ENCODE measurements at regions not wholly inside any gene's neighbourhood (a gene's known extent, or its start where the extent isn't known, plus 50 kb on each side); places are given as distances from the start of the nearest gene placed in this dataset.

DNA sequence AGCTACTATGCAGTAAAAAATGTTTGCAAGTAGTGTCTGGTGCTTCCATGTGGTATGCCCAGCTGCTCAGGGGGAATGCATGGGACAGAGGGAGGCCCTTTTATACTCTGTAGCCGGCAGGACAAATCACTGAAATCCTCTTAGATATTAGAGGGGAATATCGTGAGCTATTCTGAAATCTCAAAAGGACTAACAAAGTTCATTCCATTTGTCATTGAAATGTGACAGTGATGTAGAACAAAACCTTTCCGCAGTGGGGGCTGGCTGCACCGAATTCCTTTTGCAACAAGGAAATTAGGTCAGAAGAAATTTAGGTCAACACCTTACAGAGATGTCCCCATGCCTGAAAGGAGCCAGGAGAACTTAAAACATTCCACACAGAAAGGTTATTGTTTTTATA lies 72.4 kb upstream of the MEF2C start:
- H3K36me3 ChIP-seq (ENCODE audit: control insufficient read depth in 2 of 2, extremely low read depth in 1 of 2, insufficient read depth in 2 of 2, low read length in 2 of 2) = no peaks in the 10 kb centered on the region
- no peak for FAIRE-seq
- dilution Hi-C loops (cut with MboI; ENCODE audit: extremely low pct_ligation_motif_present, low sequenced_read_pairs) = no loop called here
- H2AFZ ChIP-seq (ENCODE audit: low read depth, low read length) = no peak overlapping the region
- no peak overlapping the region for H3K4me3 ChIP-seq (replicated peaks in 1 of 3; ENCODE audit: insufficient read depth in 1 of 3, low read depth in 1 of 3, low read length in 3 of 3)
- no peaks in the 10 kb centered on the region for H4K20me1 ChIP-seq (replicated peaks; ENCODE audit: control insufficient read depth, extremely low read depth, insufficient read depth, low read length)
- H3K9ac ChIP-seq (replicated peaks; ENCODE audit: extremely low read depth, insufficient read depth, low read length) = no peak overlapping the region
- H3K27me3 ChIP-seq (ENCODE audit: control insufficient read depth in 2 of 2, insufficient read depth in 2 of 2, low read length in 2 of 2) = no peaks in the 10 kb centered on the region
- H3K79me2 ChIP-seq (ENCODE audit: control insufficient read depth, insufficient read depth, low read length) = no peaks in the 10 kb centered on the region
- H3K9me1 ChIP-seq (replicated peaks; ENCODE audit: control insufficient read depth, extremely low read depth, insufficient read depth, low read length) = no peaks in the 10 kb centered on the region
- no TSS peak for BruUV-seq (replicated peaks)
- intact Hi-C loops (cut with micrococcal nuclease) = no loop called here
- no peaks in the 10 kb centered on the region for H3K9me3 ChIP-seq (replicated peaks; ENCODE audit: control insufficient read depth, insufficient read depth, low read length)
- no peak overlapping the region for H3K27ac ChIP-seq (ENCODE audit: insufficient read depth, low read depth, low read length)
- CTCF ChIA-PET = no interaction called here
- no peaks in the 10 kb centered on the region for H3K4me1 ChIP-seq (ENCODE audit: control insufficient read depth, extremely low read depth, insufficient read depth, low read length)
- no peak for DNase-seq (ENCODE audit: low read depth, low spot score)
- no peak for TF ChIP-seq JUN (IDR thresholded peaks at IDR 0.05; ENCODE audit: borderline replicate concordance, insufficient read depth, insufficient read length, low read depth)
- no peak for TF ChIP-seq GATA2 (IDR thresholded peaks at IDR 0.05; ENCODE audit: insufficient read depth, insufficient read length, low read depth, low read length)
- TF ChIP-seq FOS (IDR thresholded peaks at IDR 0.05; ENCODE audit: borderline replicate concordance, insufficient read depth, low read length) = no peak
- no peak for TF ChIP-seq POLR2A (IDR thresholded peaks at IDR 0.05; ENCODE audit: low read depth, low read length)
- TF ChIP-seq, protein P1, sequence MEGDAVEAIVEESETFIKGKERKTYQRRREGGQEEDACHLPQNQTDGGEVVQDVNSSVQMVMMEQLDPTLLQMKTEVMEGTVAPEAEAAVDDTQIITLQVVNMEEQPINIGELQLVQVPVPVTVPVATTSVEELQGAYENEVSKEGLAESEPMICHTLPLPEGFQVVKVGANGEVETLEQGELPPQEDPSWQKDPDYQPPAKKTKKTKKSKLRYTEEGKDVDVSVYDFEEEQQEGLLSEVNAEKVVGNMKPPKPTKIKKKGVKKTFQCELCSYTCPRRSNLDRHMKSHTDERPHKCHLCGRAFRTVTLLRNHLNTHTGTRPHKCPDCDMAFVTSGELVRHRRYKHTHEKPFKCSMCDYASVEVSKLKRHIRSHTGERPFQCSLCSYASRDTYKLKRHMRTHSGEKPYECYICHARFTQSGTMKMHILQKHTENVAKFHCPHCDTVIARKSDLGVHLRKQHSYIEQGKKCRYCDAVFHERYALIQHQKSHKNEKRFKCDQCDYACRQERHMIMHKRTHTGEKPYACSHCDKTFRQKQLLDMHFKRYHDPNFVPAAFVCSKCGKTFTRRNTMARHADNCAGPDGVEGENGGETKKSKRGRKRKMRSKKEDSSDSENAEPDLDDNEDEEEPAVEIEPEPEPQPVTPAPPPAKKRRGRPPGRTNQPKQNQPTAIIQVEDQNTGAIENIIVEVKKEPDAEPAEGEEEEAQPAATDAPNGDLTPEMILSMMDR (IDR thresholded peaks at IDR 0.05; ENCODE audit: extremely low read depth in 1 of 2, insufficient read depth in 1 of 2, low read depth in 1 of 2, low read length in 2 of 2) = no peak
- no peak for TF ChIP-seq MYC (IDR thresholded peaks at IDR 0.05; ENCODE audit: low read depth, low read length)
- H3K4me2 ChIP-seq (ENCODE audit: insufficient read depth, low read length) = no peak overlapping the region
- POLR2A ChIA-PET = no interaction called here

DNA sequence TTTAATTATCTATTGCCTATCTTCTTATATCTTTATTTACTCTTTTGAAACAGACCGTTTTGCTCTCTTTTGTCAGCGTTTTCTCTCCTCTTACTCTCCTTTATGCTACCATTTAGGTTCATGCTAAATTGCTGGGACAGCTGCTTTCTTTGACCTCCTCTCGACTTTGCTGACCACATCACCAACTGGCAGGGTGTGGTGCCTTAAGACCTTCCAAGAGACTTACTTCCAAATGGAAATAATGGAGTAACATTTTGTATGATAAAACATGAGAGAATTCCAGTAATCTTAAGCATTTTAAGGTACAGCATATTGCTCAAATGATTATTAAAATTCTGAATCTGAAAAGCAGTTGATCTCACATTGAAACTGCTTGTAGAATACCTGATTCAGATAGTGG lies 71.5 kb upstream of the MEF2C start:
- Histone ChIP-seq H3K9me1 (replicated peaks; ENCODE audit: control insufficient read depth, extremely low read depth, insufficient read depth, low read length) (no peaks in the 10 kb centered on the region), H3K79me2 (ENCODE audit: control insufficient read depth, insufficient read depth, low read length) (no peaks in the 10 kb centered on the region), H3K9me3 (replicated peaks; ENCODE audit: control insufficient read depth, insufficient read depth, low read length) (no peaks in the 10 kb centered on the region), H3K9ac (replicated peaks; ENCODE audit: extremely low read depth, insufficient read depth, low read length) (no peak overlapping the region), H2AFZ (ENCODE audit: low read depth, low read length) (no peak overlapping the region), H3K4me3 (replicated peaks in 1 of 3; ENCODE audit: insufficient read depth in 1 of 3, low read depth in 1 of 3, low read length in 3 of 3) (no peak overlapping the region), H3K4me1 (ENCODE audit: control insufficient read depth, extremely low read depth, insufficient read depth, low read length) (no peaks in the 10 kb centered on the region), H3K27me3 (ENCODE audit: control insufficient read depth in 2 of 2, insufficient read depth in 2 of 2, low read length in 2 of 2) (no peaks in the 10 kb centered on the region), H3K36me3 (ENCODE audit: control insufficient read depth in 2 of 2, extremely low read depth in 1 of 2, insufficient read depth in 2 of 2, low read length in 2 of 2) (no peaks in the 10 kb centered on the region), H4K20me1 (replicated peaks; ENCODE audit: control insufficient read depth, extremely low read depth, insufficient read depth, low read length) (no peaks in the 10 kb centered on the region), H3K27ac (ENCODE audit: insufficient read depth, low read depth, low read length) (no peak overlapping the region), H3K4me2 (ENCODE audit: insufficient read depth, low read length) (no peak overlapping the region)
- FAIRE-seq = no peak
- no peak for DNase-seq (ENCODE audit: low read depth, low spot score)
- dilution Hi-C loops (cut with MboI; ENCODE audit: extremely low pct_ligation_motif_present, low sequenced_read_pairs) = no loop called here
- no TSS peak for BruUV-seq (replicated peaks)
- ChIA-PET POLR2A (no interaction called here), CTCF (no interaction called here)
- TF ChIP-seq JUN (IDR thresholded peaks at IDR 0.05; ENCODE audit: borderline replicate concordance, insufficient read depth, insufficient read length, low read depth) (no peak), GATA2 (IDR thresholded peaks at IDR 0.05; ENCODE audit: insufficient read depth, insufficient read length, low read depth, low read length) (no peak), EZH2 (IDR thresholded peaks at IDR 0.05; ENCODE audit: borderline replicate concordance, low read depth, low read length, severe bottlenecking) (no peak), MYC (IDR thresholded peaks at IDR 0.05; ENCODE audit: low read depth, low read length) (no peak), POLR2A (IDR thresholded peaks at IDR 0.05; ENCODE audit: low read depth, low read length) (no peak)
- TF ChIP-seq, protein P2, sequence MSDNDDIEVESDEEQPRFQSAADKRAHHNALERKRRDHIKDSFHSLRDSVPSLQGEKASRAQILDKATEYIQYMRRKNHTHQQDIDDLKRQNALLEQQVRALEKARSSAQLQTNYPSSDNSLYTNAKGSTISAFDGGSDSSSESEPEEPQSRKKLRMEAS (IDR thresholded peaks at IDR 0.05; ENCODE audit: insufficient read depth, insufficient read length) = no peak
- intact Hi-C loops (cut with micrococcal nuclease) = loop anchor here (5.0 kb wide), 1 partner anchor 222 kb away; no protein-coding TSS in a partner anchor

Data from endothelial cell of umbilical vein (primary cell).